NCI-H345 (cell line): ENCODE measurements at regions not wholly inside any gene's neighbourhood (a gene's known extent, or its start where the extent isn't known, plus 50 kb on each side); places are given as distances from the start of the nearest gene placed in this dataset.
"Not testable (repeated sequence)": the region's sequence is repeated elsewhere in the genome, so short reads cannot be mapped to it uniquely, and the experiment has no call there.

ENCODE experiments used
- DNase-seq: peaks from one replicate; lab custom pipeline; 2025; lab: John Stamatoyannopoulos, UW

DNA sequence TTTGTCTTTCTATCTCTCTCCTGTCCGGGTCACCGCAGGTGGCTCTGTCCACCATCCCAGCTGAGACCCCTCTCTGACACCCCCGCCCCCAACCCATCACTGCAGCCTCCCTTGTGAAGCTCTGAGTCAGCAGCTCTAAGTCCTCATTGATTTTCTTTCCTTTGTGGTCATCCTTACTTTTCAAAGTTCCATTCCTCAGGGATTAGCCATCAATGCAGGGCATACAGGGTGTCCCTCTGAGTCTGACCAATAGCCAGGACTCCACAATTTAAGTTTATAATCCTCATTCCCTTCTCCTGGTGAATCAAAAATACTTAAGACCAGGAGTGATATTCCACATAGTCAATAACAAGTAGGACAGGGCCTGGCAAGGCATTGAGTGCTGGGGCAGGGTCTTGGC, 333.3 kb upstream of the CNR1 start:
- DNase-seq = no peak

DNA sequence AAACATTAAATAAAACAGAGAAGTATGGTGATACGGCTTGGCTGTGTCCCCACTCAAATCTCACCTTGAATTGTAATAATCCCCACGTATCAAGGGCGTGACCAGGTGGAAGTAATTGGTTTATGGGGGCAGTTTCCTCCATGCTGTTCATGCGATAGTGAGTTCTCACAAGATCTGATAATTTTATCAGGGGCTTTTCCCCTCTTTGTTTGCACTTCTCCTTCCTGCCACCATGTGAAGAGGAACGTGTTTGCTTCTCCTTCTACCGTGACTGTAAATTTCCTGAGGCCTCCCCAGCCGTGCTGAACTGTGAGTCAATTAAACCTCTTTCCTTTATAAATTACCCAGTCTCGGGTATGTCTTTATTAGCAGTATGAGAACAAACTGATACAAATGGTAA, 331.3 kb upstream of the CNR1 start:
- not testable (repeated sequence) for DNase-seq

DNA sequence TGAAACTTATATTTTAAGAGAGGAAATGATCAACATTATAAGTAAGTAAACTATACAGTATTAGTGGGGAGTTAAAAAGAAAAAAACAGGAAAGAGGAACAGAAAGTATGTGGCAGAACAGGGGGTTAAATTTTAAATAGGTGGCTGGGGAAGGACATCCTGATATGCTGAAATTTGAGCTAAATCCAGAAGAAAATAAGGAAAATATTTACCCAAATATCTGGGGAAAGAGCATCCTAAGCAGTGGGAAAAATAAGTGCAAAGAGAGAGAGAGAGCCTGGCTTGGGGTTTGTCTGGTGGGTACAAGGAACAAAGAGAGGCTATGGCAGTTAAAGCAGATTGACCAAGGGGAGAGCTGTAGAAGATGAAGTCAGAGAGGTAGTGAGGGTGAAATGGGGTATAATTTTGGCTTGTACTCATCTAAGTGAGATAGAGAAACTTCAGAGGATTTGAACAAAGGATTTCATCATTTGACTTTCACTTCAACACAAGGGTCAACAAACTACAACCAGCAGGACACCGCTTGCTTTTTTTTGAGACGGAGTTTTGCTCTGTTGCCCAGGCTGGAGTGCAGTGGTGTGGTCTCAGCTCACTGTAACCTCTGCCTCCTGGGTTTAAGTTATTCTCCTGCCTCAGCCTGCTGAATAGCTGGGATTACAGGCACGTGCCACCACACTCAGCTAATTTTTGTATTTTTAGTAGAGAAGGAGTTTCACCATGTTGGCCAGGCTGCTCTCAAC, 328.4 kb upstream of the CNR1 start:
- no peak for DNase-seq

DNA sequence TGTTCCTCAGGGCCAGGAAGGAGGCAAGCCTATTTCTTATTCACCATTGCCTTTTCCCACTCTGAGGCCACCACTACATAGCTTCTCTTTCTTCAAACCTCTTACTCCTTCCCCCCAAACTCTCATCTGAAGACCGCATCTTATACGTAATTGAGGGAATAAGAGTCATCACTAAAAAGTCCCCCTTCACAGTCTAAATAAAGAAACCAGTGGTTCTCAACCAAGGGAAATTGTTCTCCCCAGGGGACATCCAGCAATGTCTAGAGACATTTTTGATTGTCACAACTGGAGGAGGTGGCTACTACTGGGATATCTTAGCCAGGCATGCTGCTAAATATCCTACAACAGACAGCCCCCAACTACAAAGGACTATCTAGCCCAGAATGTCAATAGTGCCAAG, 327.6 kb upstream of the CNR1 start:
- no peak for DNase-seq

DNA sequence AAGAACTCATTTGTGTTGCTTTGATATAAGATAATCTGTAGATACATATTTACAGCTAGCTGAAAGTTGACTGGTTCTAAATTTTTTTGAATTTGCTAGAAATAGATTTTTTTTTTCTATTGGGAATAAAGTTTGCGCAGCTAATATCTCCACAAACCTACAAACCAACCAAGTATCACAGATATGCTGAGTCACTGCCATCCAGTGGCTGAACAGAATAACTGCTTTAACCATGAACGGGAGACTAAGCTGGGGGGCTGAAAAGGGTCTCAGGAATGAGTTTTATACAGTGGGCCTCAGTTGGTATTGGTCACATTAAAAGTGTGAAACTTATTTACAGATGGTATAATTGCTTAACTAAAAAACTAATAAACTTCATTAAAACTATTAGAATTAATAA, 326.7 kb upstream of the CNR1 start:
- no peak for DNase-seq

DNA sequence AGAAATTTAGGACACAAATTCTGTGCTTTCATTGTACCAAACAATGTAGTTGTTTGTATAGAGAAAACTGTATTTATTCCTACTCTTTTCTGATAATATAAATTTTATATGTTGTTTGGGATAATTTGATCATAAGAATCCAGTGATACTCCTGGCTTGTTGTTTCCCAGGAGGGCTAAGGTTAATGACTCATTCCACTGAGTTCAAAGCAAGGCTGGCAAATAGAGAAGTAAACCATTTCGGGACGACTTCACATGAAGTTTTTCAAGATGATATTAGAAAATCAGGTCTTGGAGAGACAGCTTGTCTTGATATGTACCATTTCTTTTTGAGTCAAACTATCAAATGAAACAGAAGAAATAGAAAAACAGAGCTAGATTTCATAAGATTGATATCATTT, 326.1 kb upstream of the CNR1 start:
- DNase-seq = no peak

DNA sequence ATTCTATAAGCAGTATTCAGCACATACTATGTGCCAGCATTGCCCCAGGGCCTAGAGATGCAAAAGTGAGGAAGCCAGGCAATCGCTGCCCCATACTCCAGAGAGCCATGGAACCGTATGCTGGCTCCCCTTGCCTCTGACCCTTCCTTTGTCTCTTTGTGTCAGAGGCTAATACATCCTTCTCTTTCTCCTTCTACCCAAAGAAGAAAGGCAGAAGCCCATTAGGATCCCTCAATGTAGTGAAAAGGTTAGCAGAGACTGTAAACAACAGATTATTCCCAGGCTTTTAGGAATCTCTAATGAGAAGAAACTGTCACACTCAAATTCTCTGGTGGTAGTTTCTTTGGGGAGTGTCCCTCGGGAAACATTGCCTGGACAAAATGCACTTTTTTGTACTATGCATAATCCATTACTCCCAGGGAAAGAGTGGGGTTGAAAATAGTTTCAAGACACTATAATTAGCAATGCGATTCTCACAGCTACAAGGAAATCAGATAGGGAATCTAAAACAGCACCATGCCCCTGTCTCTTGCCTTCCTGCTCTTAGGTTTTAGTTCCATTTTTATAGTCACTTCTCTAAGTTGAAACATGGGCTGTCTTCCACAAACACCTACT, 325.2 kb upstream of the CNR1 start:
- no peak for DNase-seq

GRCh38 chr6:88490908-88491264, 324.7 kb upstream of the CNR1 start:
- no peak for DNase-seq

DNA sequence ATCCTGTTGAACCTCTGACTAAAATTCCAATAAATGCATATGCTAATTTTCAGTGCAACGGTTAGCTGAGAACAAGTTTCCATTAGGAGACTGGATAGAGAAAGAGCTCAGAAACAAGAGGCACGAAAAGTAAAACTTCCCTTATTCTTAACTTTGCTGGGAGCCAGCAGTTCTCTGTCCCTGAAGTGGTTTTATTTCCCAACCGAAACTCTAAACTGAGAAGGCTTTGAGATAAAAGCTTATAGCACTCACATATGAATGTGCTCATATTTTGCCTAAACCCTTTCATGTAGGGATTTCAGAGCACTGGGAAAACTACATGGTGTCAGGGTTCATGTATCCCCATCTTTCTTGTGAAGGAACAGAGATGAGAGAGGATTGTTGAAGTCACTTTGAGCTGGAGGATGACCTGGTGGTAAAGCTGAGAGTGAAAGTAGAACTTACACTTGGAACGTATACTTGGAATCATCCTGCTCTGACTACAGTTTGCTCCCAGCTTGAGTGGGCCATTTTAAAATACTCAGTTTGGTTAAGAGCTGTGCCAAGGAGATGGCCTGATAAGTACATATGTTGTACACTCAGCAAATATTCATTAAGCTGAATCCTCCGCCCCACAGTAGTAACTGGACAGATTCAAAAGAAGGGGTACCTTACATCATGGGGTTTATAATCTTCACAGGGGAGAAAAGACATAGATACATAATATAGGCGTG, 324.2 kb upstream of the CNR1 start:
- no peak for DNase-seq

DNA sequence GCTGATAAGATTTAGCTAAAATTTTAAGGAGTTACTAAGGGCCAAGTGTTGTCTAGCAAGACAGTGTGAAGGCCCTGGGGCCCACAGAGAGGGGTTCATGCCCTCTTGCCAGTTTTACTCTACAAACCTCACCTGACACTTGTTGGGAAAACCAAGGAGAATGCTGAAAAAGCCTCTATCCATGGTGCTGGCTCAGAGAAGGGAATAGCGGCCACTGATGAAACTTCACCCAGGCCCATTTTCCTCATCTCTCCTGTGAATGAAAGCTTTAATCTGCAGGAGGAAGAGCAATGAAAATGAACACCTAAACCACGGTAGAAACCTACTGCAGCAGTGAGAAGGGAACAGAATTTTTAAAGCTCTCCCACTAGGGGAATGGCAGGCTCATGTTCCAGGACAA, 317.3 kb upstream of the CNR1 start:
- no peak for DNase-seq

DNA sequence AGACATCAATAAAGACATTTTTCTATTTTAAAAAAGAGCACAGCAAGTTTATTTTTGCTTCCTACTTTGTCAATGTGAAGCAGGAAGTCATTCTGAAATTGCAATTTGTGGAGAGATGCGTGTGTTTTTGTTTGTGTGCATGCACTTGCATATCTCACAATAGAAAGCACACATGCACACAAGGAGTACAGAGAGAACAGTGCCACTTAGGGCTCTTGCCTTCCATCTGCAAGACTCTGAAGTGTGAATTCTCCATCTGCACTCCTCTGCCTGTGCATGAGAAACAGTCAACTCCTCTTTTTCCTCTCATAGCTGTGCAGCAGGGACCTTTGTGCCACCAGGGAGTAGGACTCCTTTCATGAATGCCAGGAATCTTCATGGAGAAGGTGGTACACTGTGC, 316.3 kb upstream of the CNR1 start:
- DNase-seq = no peak

- no peak for DNase-seq
Observed at GRCh38 chr6:88481519-88481918, 315.4 kb upstream of the CNR1 start.

DNA sequence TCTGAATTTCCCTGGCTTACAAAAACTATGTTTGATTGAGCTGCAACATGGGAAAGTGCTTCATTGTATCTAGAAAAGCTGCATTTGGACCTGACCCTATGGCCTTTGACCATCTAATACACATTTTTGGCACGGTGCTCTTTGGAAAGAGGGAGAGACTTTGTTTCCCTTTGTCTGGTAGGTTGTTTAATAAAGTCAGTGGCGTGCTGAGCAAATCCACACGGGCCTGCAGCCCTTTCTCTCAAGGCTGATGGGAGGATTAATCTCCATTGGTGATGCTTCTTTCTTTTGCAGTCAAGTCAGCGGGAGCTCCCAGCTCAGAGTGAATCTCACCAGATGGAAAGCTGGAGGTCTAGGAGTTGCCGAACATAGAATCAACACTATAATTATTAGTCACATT, 314.7 kb upstream of the CNR1 start:
- no peak for DNase-seq

GRCh38 chr6:88477413-88477812, 311.3 kb upstream of the CNR1 start:
- no peak for DNase-seq

DNA sequence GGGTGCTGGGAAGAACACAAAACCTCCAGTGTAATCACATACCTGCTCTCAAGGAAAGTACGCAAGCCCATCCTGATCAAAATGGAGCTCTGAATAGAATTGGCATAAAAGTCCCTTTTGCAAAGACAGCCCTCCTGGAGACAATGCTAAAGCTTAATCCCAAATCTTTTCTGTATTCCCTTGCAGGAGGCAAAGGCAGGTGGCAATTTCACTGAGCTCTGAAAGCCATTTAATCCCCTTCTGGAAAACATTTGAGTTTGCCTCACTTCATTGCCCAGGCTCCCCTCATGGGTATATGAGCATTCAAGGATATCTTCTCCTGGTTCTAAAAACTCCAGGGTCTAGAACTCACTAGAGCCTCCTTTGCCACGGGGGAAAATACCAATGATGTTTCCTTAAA, 310.2 kb upstream of the CNR1 start:
- DNase-seq = no peak

GRCh38 chr6:88474720-88475119, 308.6 kb upstream of the CNR1 start:
- no peak for DNase-seq

GRCh38 chr6:88473589-88473988, 307.4 kb upstream of the CNR1 start:
- DNase-seq = no peak

- no peak for DNase-seq
Observed at GRCh38 chr6:88472851-88473525, 306.8 kb upstream of the CNR1 start.

- DNase-seq = no peak
Observed at GRCh38 chr6:88459643-88460042, 293.5 kb upstream of the CNR1 start.

GRCh38 chr6:88459189-88459588, 293.0 kb upstream of the CNR1 start:
- DNase-seq = no peak

DNA sequence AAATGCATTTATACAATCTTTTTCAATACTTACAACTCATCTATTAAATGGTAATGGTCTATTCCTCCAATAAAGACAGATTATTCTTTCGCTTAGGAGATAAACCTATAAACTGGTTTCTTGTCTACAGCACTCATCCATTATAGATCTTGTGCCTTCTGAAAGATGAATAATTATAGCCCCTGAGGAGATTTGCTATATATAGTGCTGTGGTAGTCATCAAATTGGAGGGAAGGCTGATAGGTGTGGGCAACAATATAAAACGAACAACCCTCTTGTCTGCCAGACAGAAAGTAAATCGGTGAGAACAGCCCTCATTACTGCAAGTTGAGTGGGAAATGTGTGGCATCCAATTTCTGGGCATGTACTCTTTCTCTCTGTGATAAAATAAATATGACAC, 292.5 kb upstream of the CNR1 start:
- DNase-seq = no peak

GRCh38 chr6:88456221-88456859, 290.2 kb upstream of the CNR1 start:
- no peak for DNase-seq

- DNase-seq = no peak
Observed at GRCh38 chr6:88455317-88455716, 289.2 kb upstream of the CNR1 start.
